ENCODE measurements at regions not wholly inside any gene's neighbourhood (a gene's known extent, or its start where the extent isn't known, plus 50 kb on each side); places are given as distances from the start of the nearest gene placed in this dataset.

DNA sequence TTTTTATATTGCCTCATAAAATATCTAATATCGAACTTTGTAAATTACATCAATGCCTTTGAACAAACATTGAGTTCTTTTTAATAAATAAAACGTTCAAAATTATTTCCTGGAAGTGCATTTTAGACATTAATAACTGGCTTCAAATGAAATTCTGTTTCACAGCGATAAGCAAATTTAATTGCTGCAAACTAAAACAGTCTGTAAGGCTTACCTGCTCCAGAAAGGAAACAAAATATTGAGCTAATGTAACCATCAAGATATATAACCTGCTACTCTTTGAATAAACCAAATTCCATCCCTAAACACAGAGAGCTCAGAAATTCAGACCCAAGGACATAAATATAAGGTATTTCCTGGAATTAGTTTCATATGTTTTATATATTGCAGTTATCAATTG lies 651.3 kb downstream of the MED13L start:
- DNase-seq (no peak), ATAC-seq (ENCODE audit: low read depth in 2 of 2) (no peak)
- H3K27me3 Mint-ChIP-seq, result peaks cover 5% of the 10 kb centered on the region
- no peaks in the 10 kb centered on the region for H3K4me1 Mint-ChIP-seq
- Histone ChIP-seq H3K4me1 (ENCODE audit: control insufficient read depth, insufficient read depth, low read length, poor library complexity, severe bottlenecking) (no peaks in the 10 kb centered on the region), H3K27ac (ENCODE audit: insufficient read depth, low read length, poor library complexity, severe bottlenecking) (no peak overlapping the region), H3K27me3 (ENCODE audit: control insufficient read depth, insufficient read depth, low read length) (no peaks in the 10 kb centered on the region), H3K9me3 (ENCODE audit: control insufficient read depth in 2 of 2, low read length in 2 of 2) (no peaks in the 10 kb centered on the region), H3K36me3 (ENCODE audit: control insufficient read depth, insufficient read depth, low read length) (no peaks in the 10 kb centered on the region), H3K4me3 (ENCODE audit: low read depth, low read length) (no peak overlapping the region)
- no peak overlapping the region for H3K27ac Mint-ChIP-seq
- H3K36me3 Mint-ChIP-seq, result no peaks in the 10 kb centered on the region
- peaks cover 0 to 6% (median 0%) of the 10 kb centered on the region in 7 donors for H3K9me3 Mint-ChIP-seq
- no peak overlapping the region for H3K4me3 Mint-ChIP-seq

DNA sequence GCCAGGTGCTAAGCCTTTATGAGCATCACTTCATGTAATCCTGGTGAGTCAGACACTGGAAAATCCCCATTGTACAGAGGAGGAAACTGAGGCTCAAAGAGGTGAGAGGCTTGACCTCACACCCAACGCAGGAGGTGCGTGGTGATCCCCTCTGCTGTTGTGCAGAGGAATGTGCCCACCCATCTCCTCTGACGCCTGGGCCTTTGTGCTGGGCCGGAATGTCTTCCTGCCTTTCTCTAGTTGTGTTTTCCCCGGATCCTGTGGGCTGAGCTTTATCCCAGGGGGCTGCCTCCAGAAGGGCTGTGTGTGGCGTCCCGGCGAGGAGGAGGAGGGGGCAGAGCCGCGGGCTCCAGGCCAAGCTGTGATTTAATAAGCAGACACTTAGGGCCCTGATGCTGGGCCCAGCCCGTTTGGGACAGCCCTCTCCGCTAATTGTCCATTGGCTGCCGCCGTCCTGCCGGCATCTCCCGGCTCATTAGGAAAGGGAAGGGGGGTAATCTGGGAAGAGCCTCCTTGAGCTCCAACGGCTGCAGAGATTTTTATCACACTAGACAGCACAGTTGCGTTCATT lies 653.6 kb downstream of the MED13L start:
- no peaks in the 10 kb centered on the region for H3K4me1 ChIP-seq (ENCODE audit: control insufficient read depth, insufficient read depth, low read length, poor library complexity, severe bottlenecking)
- Mint-ChIP-seq H3K27me3 (peaks cover 5% of the 10 kb centered on the region), H3K4me1 (no peaks in the 10 kb centered on the region), H3K4me3 (no peak overlapping the region), H3K9me3 (peaks cover 0 to 6% (median 2%) of the 10 kb centered on the region in 7 donors), H3K27ac (no peak overlapping the region), H3K36me3 (no peaks in the 10 kb centered on the region)
- DNase-seq, result no peak
- no peaks in the 10 kb centered on the region for H3K36me3 ChIP-seq (ENCODE audit: control insufficient read depth, insufficient read depth, low read length)
- H3K9me3 ChIP-seq (ENCODE audit: control insufficient read depth in 2 of 2, low read length in 2 of 2), result no peaks in the 10 kb centered on the region
- no peaks in the 10 kb centered on the region for H3K27me3 ChIP-seq (ENCODE audit: control insufficient read depth, insufficient read depth, low read length)
- ATAC-seq (ENCODE audit: low read depth in 2 of 2), result no peak
- no peak overlapping the region for H3K27ac ChIP-seq (ENCODE audit: insufficient read depth, low read length, poor library complexity, severe bottlenecking)
- no peak overlapping the region for H3K4me3 ChIP-seq (ENCODE audit: low read depth, low read length)

DNA sequence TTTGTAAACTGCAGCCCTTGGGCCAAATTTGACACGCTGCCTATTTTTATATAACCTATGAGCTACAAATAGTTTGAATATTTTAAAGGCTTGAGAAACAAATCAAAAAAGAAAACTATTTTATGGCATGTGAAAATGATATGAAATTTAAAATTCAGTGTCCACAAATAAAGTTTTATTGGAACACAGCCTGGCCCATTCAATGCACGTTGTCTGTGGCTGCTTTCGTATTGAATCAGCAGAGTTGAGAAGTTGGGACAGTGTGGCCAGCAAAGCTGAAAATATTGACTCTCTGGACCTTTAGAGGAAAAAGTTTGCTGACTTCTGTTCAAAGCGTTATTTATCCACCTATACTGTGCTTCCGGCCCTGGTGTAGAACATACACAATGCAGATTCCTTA lies 654.2 kb downstream of the MED13L start:
- Mint-ChIP-seq H3K27ac (no peak overlapping the region), H3K4me1 (no peaks in the 10 kb centered on the region), H3K36me3 (no peaks in the 10 kb centered on the region), H3K9me3 (peaks cover 0 to 6% (median 0%) of the 10 kb centered on the region in 7 donors), H3K4me3 (no peak overlapping the region), H3K27me3 (peaks cover 5% of the 10 kb centered on the region)
- DNase-seq, result no peak
- no peak for ATAC-seq (ENCODE audit: low read depth in 2 of 2)
- H3K36me3 ChIP-seq (ENCODE audit: control insufficient read depth, insufficient read depth, low read length), result no peaks in the 10 kb centered on the region
- H3K4me1 ChIP-seq (ENCODE audit: control insufficient read depth, insufficient read depth, low read length, poor library complexity, severe bottlenecking), result no peaks in the 10 kb centered on the region
- no peak overlapping the region for H3K4me3 ChIP-seq (ENCODE audit: low read depth, low read length)
- no peak overlapping the region for H3K27ac ChIP-seq (ENCODE audit: insufficient read depth, low read length, poor library complexity, severe bottlenecking)
- no peaks in the 10 kb centered on the region for H3K9me3 ChIP-seq (ENCODE audit: control insufficient read depth in 2 of 2, low read length in 2 of 2)
- no peaks in the 10 kb centered on the region for H3K27me3 ChIP-seq (ENCODE audit: control insufficient read depth, insufficient read depth, low read length)

DNA sequence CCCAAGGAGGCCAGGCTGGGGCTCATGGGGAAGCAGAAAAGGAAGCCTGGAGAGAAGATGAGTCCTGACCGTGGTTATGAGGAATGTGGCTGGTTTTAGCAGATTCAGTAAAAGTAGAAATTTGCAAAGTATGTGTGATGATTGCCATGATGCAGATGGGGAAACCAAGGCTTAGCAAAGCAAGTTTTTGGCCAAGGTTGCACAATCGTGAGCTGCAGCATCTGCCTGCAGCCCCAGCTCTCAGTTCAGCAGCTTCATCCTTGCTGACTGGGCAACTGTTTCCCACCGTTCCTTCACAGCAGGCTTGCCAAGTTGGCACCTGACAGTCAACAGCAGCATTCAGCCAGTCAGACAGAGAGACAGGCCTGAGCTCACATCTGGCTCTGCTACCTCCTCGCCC lies 656.7 kb downstream of the MED13L start:
- Histone ChIP-seq H3K4me3 (ENCODE audit: low read depth, low read length) (no peak overlapping the region), H3K36me3 (ENCODE audit: control insufficient read depth, insufficient read depth, low read length) (no peaks in the 10 kb centered on the region), H3K27ac (ENCODE audit: insufficient read depth, low read length, poor library complexity, severe bottlenecking) (no peak overlapping the region), H3K4me1 (ENCODE audit: control insufficient read depth, insufficient read depth, low read length, poor library complexity, severe bottlenecking) (no peaks in the 10 kb centered on the region), H3K9me3 (ENCODE audit: control insufficient read depth in 2 of 2, low read length in 2 of 2) (no peaks in the 10 kb centered on the region), H3K27me3 (ENCODE audit: control insufficient read depth, insufficient read depth, low read length) (no peaks in the 10 kb centered on the region)
- no peak for DNase-seq
- Mint-ChIP-seq H3K27me3 (peaks cover 8% of the 10 kb centered on the region), H3K4me3 (no peak overlapping the region), H3K4me1 (no peaks in the 10 kb centered on the region), H3K27ac (no peak overlapping the region), H3K9me3 (peaks cover 0 to 6% (median 0%) of the 10 kb centered on the region in 7 donors), H3K36me3 (no peaks in the 10 kb centered on the region)
- ATAC-seq (ENCODE audit: low read depth in 2 of 2), result no peak

DNA sequence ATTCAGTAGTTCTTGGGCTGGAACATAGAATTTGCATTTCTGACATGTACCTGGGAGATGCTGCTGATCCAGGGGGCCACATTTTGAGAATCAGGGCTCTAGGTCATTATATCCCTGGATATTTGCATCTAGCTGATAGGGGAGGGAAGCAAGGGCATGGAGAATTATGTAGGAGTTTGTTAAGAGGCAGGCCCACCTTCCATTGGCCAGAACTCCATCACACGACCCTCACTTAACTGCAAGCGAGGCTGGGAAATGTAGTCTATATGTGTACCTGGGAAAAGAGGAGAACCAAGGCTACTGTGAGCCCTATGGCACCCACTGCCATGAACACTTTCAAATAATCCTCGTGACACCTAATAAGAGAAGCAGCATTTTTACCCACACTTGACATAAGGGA lies 657.6 kb downstream of the MED13L start:
- no peak for ATAC-seq (ENCODE audit: low read depth in 2 of 2)
- Mint-ChIP-seq H3K9me3 (peaks cover 0 to 6% (median 0%) of the 10 kb centered on the region in 7 donors), H3K4me3 (no peak overlapping the region), H3K36me3 (no peaks in the 10 kb centered on the region), H3K27me3 (peaks cover 8% of the 10 kb centered on the region), H3K27ac (no peak overlapping the region), H3K4me1 (no peaks in the 10 kb centered on the region)
- no peaks in the 10 kb centered on the region for H3K9me3 ChIP-seq (ENCODE audit: control insufficient read depth in 2 of 2, low read length in 2 of 2)
- DNase-seq, result no peak
- no peaks in the 10 kb centered on the region for H3K36me3 ChIP-seq (ENCODE audit: control insufficient read depth, insufficient read depth, low read length)
- no peaks in the 10 kb centered on the region for H3K27me3 ChIP-seq (ENCODE audit: control insufficient read depth, insufficient read depth, low read length)
- no peaks in the 10 kb centered on the region for H3K4me1 ChIP-seq (ENCODE audit: control insufficient read depth, insufficient read depth, low read length, poor library complexity, severe bottlenecking)
- no peak overlapping the region for H3K27ac ChIP-seq (ENCODE audit: insufficient read depth, low read length, poor library complexity, severe bottlenecking)
- no peak overlapping the region for H3K4me3 ChIP-seq (ENCODE audit: low read depth, low read length)

DNA sequence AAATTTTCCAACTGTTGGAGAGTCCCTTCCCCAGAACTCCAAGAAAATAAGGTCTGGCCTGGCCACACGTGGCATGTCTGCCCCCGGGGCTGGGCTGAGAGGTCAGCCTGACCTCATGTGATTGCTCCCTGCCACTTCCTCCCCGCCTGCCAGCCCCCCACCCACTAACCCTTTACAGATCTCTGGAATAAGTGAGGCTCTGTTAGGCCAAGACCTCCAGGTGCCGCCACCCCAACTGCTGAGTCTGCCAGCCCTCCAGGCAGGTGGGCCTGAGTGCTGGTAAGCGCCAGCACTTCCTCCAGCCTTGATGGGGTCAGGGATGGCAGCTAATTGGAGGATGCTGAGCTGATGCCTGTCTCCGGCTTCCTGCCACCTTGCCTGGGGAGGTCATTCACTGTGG lies 658.4 kb downstream of the MED13L start:
- no peak overlapping the region for H3K27ac Mint-ChIP-seq
- no peak for ATAC-seq (ENCODE audit: low read depth in 2 of 2)
- H3K27me3 Mint-ChIP-seq, result peaks cover 8% of the 10 kb centered on the region

DNA sequence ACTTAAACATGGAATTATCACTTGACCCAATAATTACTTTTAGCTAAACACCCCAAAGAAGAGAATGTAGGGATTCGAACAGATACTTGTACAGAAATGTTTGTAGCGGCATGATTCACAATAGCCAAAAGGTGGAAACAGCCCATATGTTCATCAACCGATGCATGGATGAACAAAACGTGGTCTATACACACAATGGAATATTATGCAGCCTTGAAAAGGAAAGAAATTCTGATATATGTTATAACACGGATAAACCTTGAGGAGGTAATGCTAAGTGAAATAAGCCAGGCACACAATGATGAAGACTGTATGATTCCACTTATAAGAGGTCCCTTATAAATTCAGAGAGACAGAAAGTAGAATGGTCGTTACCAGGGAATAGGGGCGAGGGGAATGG lies 659.4 kb downstream of the MED13L start:
- Mint-ChIP-seq H3K36me3 (no peaks in the 10 kb centered on the region), H3K9me3 (peaks cover 0 to 6% (median 0%) of the 10 kb centered on the region in 7 donors), H3K27ac (no peak overlapping the region), H3K4me1 (no peaks in the 10 kb centered on the region), H3K27me3 (peaks cover 4% of the 10 kb centered on the region), H3K4me3 (no peak overlapping the region)
- no peaks in the 10 kb centered on the region for H3K27me3 ChIP-seq (ENCODE audit: control insufficient read depth, insufficient read depth, low read length)
- H3K4me3 ChIP-seq (ENCODE audit: low read depth, low read length), result no peak overlapping the region
- no peak overlapping the region for H3K27ac ChIP-seq (ENCODE audit: insufficient read depth, low read length, poor library complexity, severe bottlenecking)
- ATAC-seq (ENCODE audit: low read depth in 2 of 2) (no peak), DNase-seq (no peak)
- H3K4me1 ChIP-seq (ENCODE audit: control insufficient read depth, insufficient read depth, low read length, poor library complexity, severe bottlenecking), result no peaks in the 10 kb centered on the region
- no peaks in the 10 kb centered on the region for H3K36me3 ChIP-seq (ENCODE audit: control insufficient read depth, insufficient read depth, low read length)
- no peaks in the 10 kb centered on the region for H3K9me3 ChIP-seq (ENCODE audit: control insufficient read depth in 2 of 2, low read length in 2 of 2)

More for the DNA sequence above, 658.4 kb downstream of the MED13L start:
- no peaks in the 10 kb centered on the region for H3K4me1 Mint-ChIP-seq
- H3K36me3 ChIP-seq (ENCODE audit: control insufficient read depth, insufficient read depth, low read length), result no peaks in the 10 kb centered on the region
- no peak overlapping the region for H3K4me3 ChIP-seq (ENCODE audit: low read depth, low read length)
- H3K4me3 Mint-ChIP-seq, result no peak overlapping the region
- DNase-seq, result no peak
- no peaks in the 10 kb centered on the region for H3K4me1 ChIP-seq (ENCODE audit: control insufficient read depth, insufficient read depth, low read length, poor library complexity, severe bottlenecking)
- no peaks in the 10 kb centered on the region for H3K36me3 Mint-ChIP-seq
- H3K27me3 ChIP-seq (ENCODE audit: control insufficient read depth, insufficient read depth, low read length), result no peaks in the 10 kb centered on the region
- H3K9me3 Mint-ChIP-seq, result peaks cover 0 to 6% (median 0%) of the 10 kb centered on the region in 7 donors
- H3K27ac ChIP-seq (ENCODE audit: insufficient read depth, low read length, poor library complexity, severe bottlenecking), result no peak overlapping the region
- no peaks in the 10 kb centered on the region for H3K9me3 ChIP-seq (ENCODE audit: control insufficient read depth in 2 of 2, low read length in 2 of 2)

DNA sequence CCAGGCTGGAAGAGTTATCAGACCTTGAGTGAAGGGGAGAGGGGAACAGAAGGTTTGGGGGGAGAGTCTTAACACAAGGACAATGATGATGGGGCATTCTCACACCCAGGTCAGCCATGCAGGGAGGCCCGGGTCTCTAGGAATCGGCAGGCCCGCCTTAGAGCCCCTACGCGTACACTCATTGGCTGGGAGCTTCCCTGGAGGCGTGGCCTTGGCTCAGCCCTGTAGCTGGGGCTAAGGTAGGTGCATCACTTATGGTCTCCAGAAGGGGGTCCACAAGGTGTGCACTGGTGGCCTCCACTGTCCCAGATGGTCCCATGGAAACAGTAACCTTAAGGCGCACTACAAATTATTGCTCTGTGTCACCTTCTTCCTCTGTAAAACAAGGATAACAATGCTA lies 660.1 kb downstream of the MED13L start:
- Mint-ChIP-seq H3K27me3 (peaks cover 4% of the 10 kb centered on the region), H3K27ac (no peak overlapping the region), H3K4me1 (no peaks in the 10 kb centered on the region), H3K36me3 (no peaks in the 10 kb centered on the region), H3K4me3 (no peak overlapping the region), H3K9me3 (peaks cover 0 to 6% (median 0%) of the 10 kb centered on the region in 7 donors)
- Histone ChIP-seq H3K27me3 (ENCODE audit: control insufficient read depth, insufficient read depth, low read length) (no peaks in the 10 kb centered on the region), H3K27ac (ENCODE audit: insufficient read depth, low read length, poor library complexity, severe bottlenecking) (no peak overlapping the region), H3K4me1 (ENCODE audit: control insufficient read depth, insufficient read depth, low read length, poor library complexity, severe bottlenecking) (no peaks in the 10 kb centered on the region), H3K36me3 (ENCODE audit: control insufficient read depth, insufficient read depth, low read length) (no peaks in the 10 kb centered on the region), H3K9me3 (ENCODE audit: control insufficient read depth in 2 of 2, low read length in 2 of 2) (no peaks in the 10 kb centered on the region), H3K4me3 (ENCODE audit: low read depth, low read length) (no peak overlapping the region)
- ATAC-seq (ENCODE audit: low read depth in 2 of 2) (no peak), DNase-seq (no peak)
